Spleen (tissue), 11 donors: ENCODE measurements at regions not wholly inside any gene's neighbourhood (a gene's known extent, or its start where the extent isn't known, plus 50 kb on each side); places are given as distances from the start of the nearest gene placed in this dataset.

Experiments used
- DNase-seq: peaks from one replicate; pipeline ENCODE4 v3.0.0-alpha.2; 2020
- H3K27ac ChIP-seq, 8 donors: fragments of 200-600 bp; sonication (generic) in 7 of 8; 1 replicate in 4 of 8; 2 replicates in 4 of 8; pipeline versions ENCODE4 v1.5.0 to v1.8.0; 2016 to 2021; ENCODE audit warnings: inconsistent platforms in 4 of 8, mild to moderate bottlenecking in 4 of 8, moderate library complexity in 1 of 8
- H3K27me3 ChIP-seq, 7 donors: fragments of 200-600 bp; sonication (generic) in 6 of 7; replicated peaks in 1 of 7; 1 replicate in 4 of 7; 2 replicates in 3 of 7; pipeline versions ENCODE4 v1.5.0 to v1.8.0; 2016 to 2021; ENCODE audit warnings: inconsistent platforms in 3 of 7, mild to moderate bottlenecking in 1 of 7
- H3K36me3 ChIP-seq, 6 donors: fragments of 200-600 bp; sonication (generic) in 5 of 6; 1 replicate in 4 of 6; 2 replicates in 2 of 6; pipeline versions ENCODE4 v1.5.0 to v1.8.0; 2016 to 2021; ENCODE audit warnings: inconsistent platforms in 2 of 6
- H3K4me1 ChIP-seq, 6 donors: fragments of 200-600 bp; sonication (generic) in 5 of 6; 1 replicate in 3 of 6; 2 replicates in 3 of 6; pipeline versions ENCODE4 v1.5.0 to v1.8.0; 2016 to 2021; ENCODE audit warnings: inconsistent platforms in 3 of 6
- H3K4me3 ChIP-seq, 8 donors: fragments of 200-600 bp; sonication (generic) in 7 of 8; 1 replicate in 4 of 8; 2 replicates in 4 of 8; pipeline versions ENCODE4 v1.5.0 to v1.8.0; 2016 to 2021; ENCODE audit warnings: inconsistent platforms in 4 of 8, mild to moderate bottlenecking in 4 of 8, moderate library complexity in 2 of 8
- H3K9me3 ChIP-seq, 8 donors: fragments of 200-600 bp; sonication (generic) in 7 of 8; 1 replicate in 4 of 8; 2 replicates in 4 of 8; pipeline versions ENCODE4 v1.5.0 to v1.8.0; 2016 to 2021; ENCODE audit warnings: inconsistent platforms in 4 of 8
- POLR2A ChIP-seq, 3 donors: fragments of 450-650 bp; IDR thresholded peaks; one replicate each; pipeline ENCODE4 v1.5.1; 2017; ENCODE audit warnings: antibody characterized with exemption in 3 of 3, mild to moderate bottlenecking in 1 of 3
- POLR2AphosphoS5 ChIP-seq, 3 donors: sonication (generic); formaldehyde crosslinking; IDR thresholded peaks; one replicate each; pipeline ENCODE4 v1.5.1; 2017; ENCODE audit warnings: antibody characterized with exemption in 3 of 3
- WGBS, 5 donors: extraction: QIAGEN DNeasy Blood & Tissue Kit in 3 of 5; methylation state at CpG; one replicate each; pipeline versions ENCODE4 v1.1.5 to v1.1.7; 2013 to 2018; 5-methylcytosine and 5-hydroxymethylcytosine counted together
- intact Hi-C: fragments of 100-400 bp; cut with DNase I; formaldehyde crosslinking; loops from one replicate; pipeline ENCODE4 v1.15.0; 2023; ENCODE audit warnings: low total_unique reads
- TF ChIP-seq, protein P1 (sequence below), 11 experiments: fragments of 200-600 bp in 7 of 11; fragments of 450-650 bp in 4 of 11; sonication (generic) in 4 of 11; IDR thresholded peaks in 8 of 11; conservative IDR thresholded peaks in 3 of 11; 1 replicate in 7 of 11; 2 replicates in 4 of 11; pipeline versions ENCODE4 v1.4.0 to v1.8.0; 2016 to 2021; ENCODE audit warnings: antibody characterized with exemption in 11 of 11, inconsistent platforms in 4 of 11, mild to moderate bottlenecking in 1 of 11
- donor health status: healthy with polysubstance abuse.
- donor health status: DM: no; HTN: no; CAD: no; lungs with moderate emphysema.
- donor health status: DM: no; HTN: no; CAD: no.
- donor health status: Bipolar disorder and iron deficiency.
- donor health status: healthy.
- donor health status: DM: no; HTN: no; CAD: no.
- donor health status: DM: yes; HTN: yes; CAD: no.

GRCh38 chr7:124208173-124208572 is 175.3 kb upstream of the TMEM229A start:
- Histone ChIP-seq H3K27me3 (no peaks in the 10 kb centered on the region), H3K36me3 (no peaks in the 10 kb centered on the region), H3K9me3 (no peaks in the 10 kb centered on the region), H3K27ac (no peak overlapping the region), H3K4me3 (no peak overlapping the region), H3K4me1 (no peaks in the 10 kb centered on the region)
- intact Hi-C loops, result no loop called here
- TF ChIP-seq POLR2AphosphoS5 (IDR thresholded peaks at IDR 0.05), result no peak
- TF ChIP-seq, protein P1, sequence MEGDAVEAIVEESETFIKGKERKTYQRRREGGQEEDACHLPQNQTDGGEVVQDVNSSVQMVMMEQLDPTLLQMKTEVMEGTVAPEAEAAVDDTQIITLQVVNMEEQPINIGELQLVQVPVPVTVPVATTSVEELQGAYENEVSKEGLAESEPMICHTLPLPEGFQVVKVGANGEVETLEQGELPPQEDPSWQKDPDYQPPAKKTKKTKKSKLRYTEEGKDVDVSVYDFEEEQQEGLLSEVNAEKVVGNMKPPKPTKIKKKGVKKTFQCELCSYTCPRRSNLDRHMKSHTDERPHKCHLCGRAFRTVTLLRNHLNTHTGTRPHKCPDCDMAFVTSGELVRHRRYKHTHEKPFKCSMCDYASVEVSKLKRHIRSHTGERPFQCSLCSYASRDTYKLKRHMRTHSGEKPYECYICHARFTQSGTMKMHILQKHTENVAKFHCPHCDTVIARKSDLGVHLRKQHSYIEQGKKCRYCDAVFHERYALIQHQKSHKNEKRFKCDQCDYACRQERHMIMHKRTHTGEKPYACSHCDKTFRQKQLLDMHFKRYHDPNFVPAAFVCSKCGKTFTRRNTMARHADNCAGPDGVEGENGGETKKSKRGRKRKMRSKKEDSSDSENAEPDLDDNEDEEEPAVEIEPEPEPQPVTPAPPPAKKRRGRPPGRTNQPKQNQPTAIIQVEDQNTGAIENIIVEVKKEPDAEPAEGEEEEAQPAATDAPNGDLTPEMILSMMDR (IDR thresholded peaks at IDR 0.05 in 8 of 11, conservative IDR thresholded peaks at IDR 0.05 in 3 of 11), result no peak
- TF ChIP-seq POLR2A (IDR thresholded peaks at IDR 0.05), result no peak
- DNase-seq, result no peak
- WGBS, 5 donors, result 52 to 79% (median 65%) methylated on average over 2 of the region's 2 CpGs

DNA sequence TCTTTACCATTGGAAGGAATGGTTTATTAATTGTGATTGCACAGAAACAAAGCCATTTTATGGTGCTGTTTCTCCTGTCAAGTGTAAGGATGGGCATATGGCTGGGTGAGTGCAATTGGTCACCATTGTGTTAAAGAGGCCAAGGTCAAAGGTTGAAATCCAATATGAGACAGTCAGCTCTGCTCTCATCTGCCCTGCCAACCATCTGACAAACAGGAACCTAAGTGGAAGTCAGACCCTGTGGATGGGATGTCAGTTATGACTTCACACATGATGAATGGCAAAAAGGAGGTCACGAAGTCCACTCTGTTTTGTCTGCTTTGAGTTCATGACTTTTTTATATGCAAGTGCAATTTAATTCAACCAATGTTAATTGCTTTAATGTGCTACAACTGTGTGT is 172.7 kb upstream of the TMEM229A start:
- WGBS, 5 donors, result 51 to 82% (median 76%) methylated on average over 1 of the region's 1 CpG
- no peaks in the 10 kb centered on the region for H3K9me3 ChIP-seq
- H3K4me3 ChIP-seq, result no peak overlapping the region
- H3K4me1 ChIP-seq, result no peaks in the 10 kb centered on the region
- H3K27ac ChIP-seq, result no peak overlapping the region
- no peak for DNase-seq
- intact Hi-C loops, result no loop called here
- TF ChIP-seq POLR2A (IDR thresholded peaks at IDR 0.05) (no peak), POLR2AphosphoS5 (IDR thresholded peaks at IDR 0.05) (no peak)
- TF ChIP-seq, protein P1 (IDR thresholded peaks at IDR 0.05 in 8 of 11, conservative IDR thresholded peaks at IDR 0.05 in 3 of 11), result no peak
- no peaks in the 10 kb centered on the region for H3K27me3 ChIP-seq
- H3K36me3 ChIP-seq, result no peaks in the 10 kb centered on the region

- Histone ChIP-seq H3K36me3 (no peaks in the 10 kb centered on the region), H3K27ac (no peak overlapping the region), H3K9me3 (peaks cover 0 to 5% (median 0%) of the 10 kb centered on the region in 8 donors), H3K27me3 (no peaks in the 10 kb centered on the region), H3K4me1 (no peaks in the 10 kb centered on the region), H3K4me3 (no peak overlapping the region)
- no peak for DNase-seq
- WGBS, 5 donors, result 94 to 100% (median 96%) methylated on average over 1 of the region's 1 CpG
- intact Hi-C loops, result no loop called here
- TF ChIP-seq POLR2AphosphoS5 (IDR thresholded peaks at IDR 0.05), result no peak
Observed at GRCh38 chr7:124202546-124202945, 169.7 kb upstream of the TMEM229A start.

DNA sequence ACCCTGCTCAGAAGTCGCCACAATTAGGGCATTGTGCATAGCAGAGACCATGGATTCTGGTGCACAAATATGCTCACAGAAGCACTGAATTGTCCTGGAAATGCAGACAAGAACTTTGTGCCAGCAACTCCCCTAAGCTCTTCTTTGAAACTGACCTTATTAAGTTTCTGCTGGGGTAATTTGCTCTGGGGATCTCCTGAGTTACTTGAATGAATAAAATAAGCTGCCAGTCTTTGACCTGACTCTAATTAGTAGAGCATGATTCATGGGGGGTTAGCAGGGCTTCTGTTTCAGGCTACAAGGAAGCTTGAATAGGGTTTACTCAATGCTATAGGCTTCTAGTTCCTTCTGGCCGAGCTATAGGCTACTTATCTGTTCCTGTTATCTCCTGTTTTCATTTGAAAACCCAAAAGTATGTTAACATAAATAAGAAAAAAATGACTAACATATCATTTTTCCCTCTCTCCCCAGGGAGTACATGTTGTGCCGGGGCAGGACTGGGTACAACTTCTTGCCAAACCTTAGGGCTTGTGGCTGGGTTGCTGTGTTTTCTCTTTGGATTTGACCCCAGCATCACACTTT is 169.0 kb upstream of the TMEM229A start:
- Histone ChIP-seq H3K27ac (no peak overlapping the region), H3K4me1 (no peaks in the 10 kb centered on the region), H3K9me3 (peaks cover 0 to 5% (median 0%) of the 10 kb centered on the region in 8 donors), H3K36me3 (no peaks in the 10 kb centered on the region), H3K4me3 (no peak overlapping the region), H3K27me3 (no peaks in the 10 kb centered on the region)
- intact Hi-C loops, result no loop called here
- DNase-seq, result no peak
- WGBS, 5 donors, result 57 to 74% (median 68%) methylated on average over 3 of the region's 3 CpGs
- TF ChIP-seq POLR2AphosphoS5 (IDR thresholded peaks at IDR 0.05) (no peak), POLR2A (IDR thresholded peaks at IDR 0.05) (no peak)
- TF ChIP-seq, protein P1 (IDR thresholded peaks at IDR 0.05 in 8 of 11, conservative IDR thresholded peaks at IDR 0.05 in 3 of 11), result no peak

DNA sequence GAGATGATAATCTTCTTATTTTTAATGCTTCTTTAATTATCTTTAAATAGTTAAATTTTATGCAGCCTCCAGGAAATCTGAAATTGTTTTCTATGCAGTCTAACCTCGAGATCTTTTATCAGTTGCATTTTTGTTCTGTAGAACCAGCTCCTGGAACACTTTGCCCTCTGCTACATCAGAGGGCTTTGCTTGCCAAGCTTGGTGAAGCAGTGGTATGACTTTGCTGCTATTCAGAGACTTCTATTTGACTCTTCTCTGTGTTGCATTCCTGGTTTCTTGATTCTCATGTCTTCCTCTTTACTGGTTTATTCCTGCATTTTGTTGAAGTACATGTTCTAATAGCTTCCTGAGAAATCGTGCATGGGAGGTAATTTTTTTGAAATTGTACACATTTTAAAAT is 163.7 kb upstream of the TMEM229A start:
- Histone ChIP-seq H3K27ac (no peak overlapping the region), H3K4me3 (no peak overlapping the region), H3K4me1 (no peaks in the 10 kb centered on the region), H3K9me3 (peaks cover 0 to 14% (median 2%) of the 10 kb centered on the region in 8 donors), H3K27me3 (no peaks in the 10 kb centered on the region), H3K36me3 (no peaks in the 10 kb centered on the region)
- no peak for DNase-seq
- WGBS, 5 donors, result 23 to 37% (median 28%) methylated on average over 2 of the region's 2 CpGs
- no peak for TF ChIP-seq POLR2AphosphoS5 (IDR thresholded peaks at IDR 0.05)
- TF ChIP-seq, protein P1 (IDR thresholded peaks at IDR 0.05 in 8 of 11, conservative IDR thresholded peaks at IDR 0.05 in 3 of 11), result no peak
- TF ChIP-seq POLR2A (IDR thresholded peaks at IDR 0.05), result no peak
- intact Hi-C loops, result no loop called here
